Endothelial cell of umbilical vein (primary cell): ENCODE measurements at regions not wholly inside any gene's neighbourhood (a gene's known extent, or its start where the extent isn't known, plus 50 kb on each side); places are given as distances from the start of the nearest gene placed in this dataset.

Experiments
- CTCF ChIP-seq, 2 donors: IDR thresholded peaks; 1 replicate in 1 of 2; 2 replicates in 1 of 2; pipeline ENCODE4 v1.5.1; 2011; ENCODE audit warnings: low read length in 2 of 2, mild to moderate bottlenecking in 2 of 2, moderate library complexity in 2 of 2, control low read depth in 1 of 2, inconsistent platforms in 1 of 2, low read depth in 1 of 2; ENCODE audit not compliant: insufficient read depth in 1 of 2; ENCODE audit errors: extremely low read depth in 1 of 2
- EZH2 ChIP-seq: IDR thresholded peaks from 2 replicates; pipeline ENCODE4 v1.6.1; 2012; ENCODE audit warnings: borderline replicate concordance, low read depth, mild to moderate bottlenecking, moderate library complexity, low read length, inconsistent platforms; ENCODE audit not compliant: severe bottlenecking

- TF ChIP-seq CTCF (IDR thresholded peaks at IDR 0.05; ENCODE audit: extremely low read depth in 1 of 2, insufficient read depth in 1 of 2, low read depth in 1 of 2, low read length in 2 of 2) (no peak), EZH2 (no peak)
Observed at GRCh38 chr2:7115906-7116305, 198.7 kb downstream of the RNF144A start.
